T47D (cell line): ENCODE measurements at regions not wholly inside any gene's neighbourhood (a gene's known extent, or its start where the extent isn't known, plus 50 kb on each side); places are given as distances from the start of the nearest gene placed in this dataset.

Source experiments
- DNase-seq, 2 experiments: peaks; one replicate each; pipeline versions ENCODE4 v3.0.0 to v3.0.0-alpha.2; 2011 to 2012; ENCODE audit warnings: low read depth in 1 of 2, low spot score in 1 of 2
- JUND ChIP-seq: IDR thresholded peaks from 2 replicates; pipeline ENCODE4 v1.6.1; 2012; ENCODE audit warnings: low read depth
- in situ Hi-C: cut with HindIII; loops from 2 replicates; pipeline ENCODE4 v1.10.0; 2016; ENCODE audit warnings: low sequenced_read_pairs, low pct_unique_long_range_greater_than_20kb

GRCh38 chr2:2644040-2644439 is 313.0 kb upstream of the MYT1L start:
- in situ Hi-C loops: no loop called here
- no peak for TF ChIP-seq JUND
- no peak for DNase-seq

GRCh38 chr2:2642906-2643890 is 312.1 kb upstream of the MYT1L start:
- TF ChIP-seq JUND: no peak
- no peak for DNase-seq
- in situ Hi-C loops: no loop called here

GRCh38 chr2:2641541-2642410 is 310.7 kb upstream of the MYT1L start:
- peak in 1 of 2 experiments; percentile 4 for DNase-seq
- TF ChIP-seq JUND: no peak
- in situ Hi-C loops: no loop called here

- in situ Hi-C loops: no loop called here
- TF ChIP-seq JUND: no peak
- no peak for DNase-seq
Observed at GRCh38 chr2:2640818-2641217, 309.7 kb upstream of the MYT1L start.

- in situ Hi-C loops: no loop called here
- DNase-seq: no peak
- TF ChIP-seq JUND: no peak
Observed at GRCh38 chr2:2640371-2640770, 309.3 kb upstream of the MYT1L start.

GRCh38 chr2:2639251-2640139 is 308.4 kb upstream of the MYT1L start:
- in situ Hi-C loops: no loop called here
- no peak for DNase-seq
- TF ChIP-seq JUND: no peak

- DNase-seq: no peak
- TF ChIP-seq JUND: no peak
- in situ Hi-C loops: no loop called here
Observed at GRCh38 chr2:2638547-2639220, 307.6 kb upstream of the MYT1L start.

- no peak for DNase-seq
- in situ Hi-C loops: no loop called here
- TF ChIP-seq JUND: no peak
Observed at GRCh38 chr2:2636813-2637212, 305.7 kb upstream of the MYT1L start.

- no peak for TF ChIP-seq JUND
- in situ Hi-C loops: no loop called here
- no peak for DNase-seq
Observed at GRCh38 chr2:2635025-2635528, 304.0 kb upstream of the MYT1L start.

GRCh38 chr2:2633017-2633416 is 301.9 kb upstream of the MYT1L start:
- TF ChIP-seq JUND: no peak
- no peak for DNase-seq
- in situ Hi-C loops: no loop called here

- in situ Hi-C loops: no loop called here
- TF ChIP-seq JUND: no peak
- no peak for DNase-seq
Observed at GRCh38 chr2:2623939-2624338, 292.9 kb upstream of the MYT1L start.
